Fibroblast of lung (primary cell): ENCODE measurements at regions not wholly inside any gene's neighbourhood (a gene's known extent, or its start where the extent isn't known, plus 50 kb on each side); places are given as distances from the start of the nearest gene placed in this dataset.

Source experiments
- DNase-seq, 2 donors: peaks; one replicate each; pipeline versions ENCODE4 v3.0.0 to v3.0.0-alpha.2; 2010; ENCODE audit warnings: low read depth in 2 of 2
- H2AFZ ChIP-seq: 2 replicates; pipeline ENCODE4 v1.5.1; 2012; ENCODE audit warnings: low read length, control low read depth, inconsistent platforms
- H3K27ac ChIP-seq: 2 replicates; pipeline ENCODE4 v1.5.1; 2011; ENCODE audit warnings: low read length, control low read depth; ENCODE audit not compliant: insufficient read depth
- H3K27me3 ChIP-seq: 2 replicates; pipeline ENCODE4 v1.5.1; 2011; ENCODE audit warnings: mild to moderate bottlenecking, low read length; ENCODE audit not compliant: control insufficient read depth, insufficient read depth
- H3K36me3 ChIP-seq: 2 replicates; pipeline ENCODE4 v1.5.1; 2011; ENCODE audit warnings: low read length; ENCODE audit not compliant: control insufficient read depth, insufficient read depth
- H3K4me1 ChIP-seq: 2 replicates; pipeline ENCODE4 v1.5.1; 2011; ENCODE audit warnings: low read length; ENCODE audit not compliant: control insufficient read depth, insufficient read depth; ENCODE audit errors: extremely low read depth
- H3K4me2 ChIP-seq: 2 replicates; pipeline ENCODE4 v1.5.1; 2011; ENCODE audit warnings: low read length, control low read depth; ENCODE audit not compliant: insufficient read depth; ENCODE audit errors: extremely low read depth
- H3K4me3 ChIP-seq, 4 experiments: fragments of 200-600 bp in 1 of 4; sonication (generic) in 1 of 4; replicated peaks in 1 of 4; 2 replicates each; pipeline ENCODE4 v1.5.1; 2011 to 2016; ENCODE audit warnings: low read length in 4 of 4, low read depth in 3 of 4, mild to moderate bottlenecking in 3 of 4, control low read depth in 2 of 4, inconsistent platforms in 1 of 4, mixed read lengths in 1 of 4; ENCODE audit not compliant: insufficient read depth in 1 of 4; ENCODE audit errors: control extremely low read depth in 1 of 4
- H3K79me2 ChIP-seq: 2 replicates; pipeline ENCODE4 v1.5.1; 2012; ENCODE audit warnings: mild to moderate bottlenecking, low read length, inconsistent platforms; ENCODE audit not compliant: control insufficient read depth, insufficient read depth
- H3K9ac ChIP-seq: 2 replicates; pipeline ENCODE4 v1.5.1; 2011; ENCODE audit warnings: mild to moderate bottlenecking, low read length, control low read depth; ENCODE audit not compliant: insufficient read depth
- H3K9me3 ChIP-seq: 2 replicates; pipeline ENCODE4 v1.5.1; 2012; ENCODE audit warnings: low read depth, low read length; ENCODE audit not compliant: control insufficient read depth, insufficient read depth
- H4K20me1 ChIP-seq: 2 replicates; pipeline ENCODE4 v1.5.1; 2011; ENCODE audit warnings: low read length; ENCODE audit not compliant: control insufficient read depth, insufficient read depth; ENCODE audit errors: extremely low read depth
- EZH2 ChIP-seq: IDR thresholded peaks from 2 replicates; pipeline ENCODE4 v1.5.1; 2012; ENCODE audit warnings: low read length, control low read depth, mild to moderate bottlenecking; ENCODE audit errors: missing control alignments
- TF ChIP-seq, protein P1 (sequence below), 2 donors: IDR thresholded peaks in 1 of 2; conservative IDR thresholded peaks in 1 of 2; 1 replicate in 1 of 2; 2 replicates in 1 of 2; pipeline ENCODE4 v1.5.1; 2011 to 2012; ENCODE audit warnings: low read length in 2 of 2, control low read depth in 1 of 2, inconsistent platforms in 1 of 2, low read depth in 1 of 2, mild to moderate bottlenecking in 1 of 2

DNA sequence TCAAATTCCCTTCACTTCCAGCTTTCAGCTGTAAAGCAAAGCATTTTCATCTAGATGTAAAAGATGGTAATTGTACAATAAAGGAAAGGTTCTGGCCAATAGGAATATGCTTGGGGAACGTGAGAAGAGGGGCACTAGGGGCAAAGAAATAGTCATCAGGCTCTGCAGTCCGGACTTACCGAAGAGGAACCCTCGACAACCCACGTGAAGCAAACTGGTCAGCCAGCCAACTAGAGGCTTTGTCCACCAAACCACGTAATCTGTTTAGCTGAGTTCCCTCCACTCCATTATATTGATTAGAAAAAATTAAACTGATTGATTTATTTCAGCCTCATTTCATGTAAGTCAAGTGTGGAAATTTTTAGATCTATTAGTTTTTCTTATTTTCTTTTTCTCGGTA lies 300.4 kb upstream of the FANCL start:
- H4K20me1 ChIP-seq = no peaks in the 10 kb centered on the region
- H3K4me3 ChIP-seq = no peak overlapping the region
- TF ChIP-seq, protein P1, sequence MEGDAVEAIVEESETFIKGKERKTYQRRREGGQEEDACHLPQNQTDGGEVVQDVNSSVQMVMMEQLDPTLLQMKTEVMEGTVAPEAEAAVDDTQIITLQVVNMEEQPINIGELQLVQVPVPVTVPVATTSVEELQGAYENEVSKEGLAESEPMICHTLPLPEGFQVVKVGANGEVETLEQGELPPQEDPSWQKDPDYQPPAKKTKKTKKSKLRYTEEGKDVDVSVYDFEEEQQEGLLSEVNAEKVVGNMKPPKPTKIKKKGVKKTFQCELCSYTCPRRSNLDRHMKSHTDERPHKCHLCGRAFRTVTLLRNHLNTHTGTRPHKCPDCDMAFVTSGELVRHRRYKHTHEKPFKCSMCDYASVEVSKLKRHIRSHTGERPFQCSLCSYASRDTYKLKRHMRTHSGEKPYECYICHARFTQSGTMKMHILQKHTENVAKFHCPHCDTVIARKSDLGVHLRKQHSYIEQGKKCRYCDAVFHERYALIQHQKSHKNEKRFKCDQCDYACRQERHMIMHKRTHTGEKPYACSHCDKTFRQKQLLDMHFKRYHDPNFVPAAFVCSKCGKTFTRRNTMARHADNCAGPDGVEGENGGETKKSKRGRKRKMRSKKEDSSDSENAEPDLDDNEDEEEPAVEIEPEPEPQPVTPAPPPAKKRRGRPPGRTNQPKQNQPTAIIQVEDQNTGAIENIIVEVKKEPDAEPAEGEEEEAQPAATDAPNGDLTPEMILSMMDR (conservative IDR thresholded peaks at IDR 0.05 in 1 of 2, IDR thresholded peaks at IDR 0.05 in 1 of 2; ENCODE audit: low read depth in 1 of 2, low read length in 2 of 2) = no peak
- no peak for TF ChIP-seq EZH2
- no peak for DNase-seq
- H3K79me2 ChIP-seq = no peaks in the 10 kb centered on the region
- H3K4me1 ChIP-seq = no peaks in the 10 kb centered on the region
- no peaks in the 10 kb centered on the region for H3K36me3 ChIP-seq
- no peak overlapping the region for H3K4me2 ChIP-seq
- H3K9me3 ChIP-seq = no peaks in the 10 kb centered on the region
- no peak overlapping the region for H3K27ac ChIP-seq
- H3K27me3 ChIP-seq = no peaks in the 10 kb centered on the region
- H3K9ac ChIP-seq = no peak overlapping the region
- H2AFZ ChIP-seq = no peak overlapping the region

GRCh38 chr2:58540681-58541080 lies 299.6 kb upstream of the FANCL start:
- no peak for DNase-seq
- peaks cover 2% of the 10 kb centered on the region for H3K27me3 ChIP-seq
- H3K4me3 ChIP-seq = no peak overlapping the region
- H3K9ac ChIP-seq = no peak overlapping the region
- H2AFZ ChIP-seq = no peak overlapping the region
- no peak overlapping the region for H3K27ac ChIP-seq
- no peaks in the 10 kb centered on the region for H3K36me3 ChIP-seq
- no peaks in the 10 kb centered on the region for H3K79me2 ChIP-seq
- no peaks in the 10 kb centered on the region for H4K20me1 ChIP-seq
- no peak overlapping the region for H3K4me2 ChIP-seq
- TF ChIP-seq EZH2 = no peak
- TF ChIP-seq, protein P1 (conservative IDR thresholded peaks at IDR 0.05 in 1 of 2, IDR thresholded peaks at IDR 0.05 in 1 of 2; ENCODE audit: low read depth in 1 of 2, low read length in 2 of 2) = no peak
- no peaks in the 10 kb centered on the region for H3K4me1 ChIP-seq
- H3K9me3 ChIP-seq = no peaks in the 10 kb centered on the region

DNA sequence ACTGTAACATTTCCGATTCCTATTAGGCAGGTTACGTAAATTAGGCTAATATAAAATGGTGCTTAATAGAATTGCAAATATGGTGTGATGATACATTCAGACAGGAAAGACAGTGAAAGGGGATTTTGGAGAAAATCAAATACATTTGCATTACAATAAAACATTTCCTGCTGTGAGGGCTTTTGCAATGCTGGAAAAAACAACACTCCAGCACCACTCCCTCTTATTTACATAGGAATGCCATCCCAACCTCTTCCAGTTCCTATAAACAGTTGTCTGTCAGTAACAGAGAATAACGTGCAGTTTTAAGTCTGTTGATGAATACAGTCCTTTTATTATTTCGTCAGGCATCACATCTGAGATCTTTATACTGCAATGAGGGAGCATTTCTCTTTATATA lies 298.8 kb upstream of the FANCL start:
- Histone ChIP-seq H4K20me1 (no peaks in the 10 kb centered on the region), H2AFZ (no peak overlapping the region), H3K36me3 (no peaks in the 10 kb centered on the region), H3K4me1 (no peaks in the 10 kb centered on the region), H3K4me3 (no peak overlapping the region), H3K27ac (no peak overlapping the region), H3K27me3 (peaks cover 2% of the 10 kb centered on the region), H3K9me3 (no peaks in the 10 kb centered on the region), H3K79me2 (no peaks in the 10 kb centered on the region), H3K9ac (no peak overlapping the region), H3K4me2 (no peak overlapping the region)
- no peak for DNase-seq
- TF ChIP-seq, protein P1 (conservative IDR thresholded peaks at IDR 0.05 in 1 of 2, IDR thresholded peaks at IDR 0.05 in 1 of 2; ENCODE audit: low read depth in 1 of 2, low read length in 2 of 2) = no peak
- TF ChIP-seq EZH2 = no peak
